GM23338 (cell line): ENCODE measurements at regions not wholly inside any gene's neighbourhood (a gene's known extent, or its start where the extent isn't known, plus 50 kb on each side); places are given as distances from the start of the nearest gene placed in this dataset.

Source experiments
- ATAC-seq: fragments of 200-7000 bp; cut with Tn5 transposase; 3 replicates; pipeline ENCODE4 v1.9.1; 2020
- DNase-seq: peaks from one replicate; pipeline ENCODE4 v3.0.0-alpha.2; 2015; ENCODE audit warnings: low spot score
- H2AFZ ChIP-seq: fragments of 200-600 bp; sonication (generic); 2 replicates; pipeline ENCODE4 v1.8.0; 2016; ENCODE audit warnings: antibody characterized with exemption, mild to moderate bottlenecking, moderate library complexity
- H3F3A ChIP-seq: fragments of 200-600 bp; sonication (generic); replicated peaks from 2 replicates; pipeline ENCODE4 v1.8.0; 2017; ENCODE audit warnings: antibody characterized with exemption, mixed run types, low read depth
- H3K27ac ChIP-seq: fragments of 200-600 bp; sonication (generic); 2 replicates; pipeline ENCODE4 v1.6.1; 2016; ENCODE audit warnings: low read depth
- H3K27me3 ChIP-seq: fragments of 200-600 bp; sonication (generic); 2 replicates; pipeline ENCODE4 v1.8.0; 2016; ENCODE audit warnings: mild to moderate bottlenecking, mixed run types, moderate library complexity; ENCODE audit not compliant: insufficient read depth
- H3K36me3 ChIP-seq: fragments of 200-600 bp; sonication (generic); 2 replicates; pipeline ENCODE4 v1.8.0; 2016; ENCODE audit warnings: mild to moderate bottlenecking; ENCODE audit not compliant: insufficient read depth
- H3K4me1 ChIP-seq: fragments of 200-600 bp; sonication (generic); 2 replicates; pipeline ENCODE4 v1.8.0; 2016; ENCODE audit warnings: mild to moderate bottlenecking, moderate library complexity; ENCODE audit not compliant: insufficient read depth
- H3K4me2 ChIP-seq: fragments of 200-600 bp; sonication (generic); 2 replicates; pipeline ENCODE4 v1.7.1; 2017; ENCODE audit warnings: mixed run types
- H3K4me3 ChIP-seq: fragments of 200-600 bp; sonication (generic); 2 replicates; pipeline ENCODE4 v1.6.1; 2016; ENCODE audit warnings: mixed run types
- H3K79me2 ChIP-seq: fragments of 200-600 bp; sonication (generic); replicated peaks from 2 replicates; pipeline ENCODE4 v1.8.0; 2017; ENCODE audit warnings: mild to moderate bottlenecking; ENCODE audit not compliant: insufficient read depth
- H3K9me2 ChIP-seq: fragments of 200-600 bp; sonication (generic); 2 replicates; pipeline ENCODE4 v1.8.0; 2017; ENCODE audit not compliant: insufficient read depth
- H4K20me1 ChIP-seq: fragments of 200-600 bp; sonication (generic); replicated peaks from 2 replicates; pipeline ENCODE4 v1.8.0; 2017; ENCODE audit warnings: mild to moderate bottlenecking; ENCODE audit not compliant: insufficient read depth
- H3K27ac Mint-ChIP-seq: 2 replicates; pipeline ENCODE4 v1.8.0; 2020; ENCODE audit warnings: inconsistent platforms, mild to moderate bottlenecking, moderate library complexity, mixed read lengths
- H3K27me3 Mint-ChIP-seq: 3 replicates; pipeline ENCODE4 v1.8.0; 2022; ENCODE audit warnings: low read depth, mild to moderate bottlenecking, moderate library complexity, mixed read lengths, inconsistent platforms; ENCODE audit not compliant: insufficient read depth, poor library complexity
- H3K36me3 Mint-ChIP-seq: 3 replicates; pipeline ENCODE4 v1.8.0; 2021; ENCODE audit warnings: low read depth, mild to moderate bottlenecking, inconsistent platforms, moderate library complexity, mixed read lengths
- H3K4me1 Mint-ChIP-seq: 3 replicates; pipeline ENCODE4 v1.8.0; 2020; ENCODE audit warnings: mild to moderate bottlenecking, inconsistent platforms, mixed read lengths
- H3K4me3 Mint-ChIP-seq: 3 replicates; pipeline ENCODE4 v1.8.0; 2021; ENCODE audit warnings: moderate library complexity, mild to moderate bottlenecking, inconsistent platforms, mixed read lengths
- H3K9me3 Mint-ChIP-seq: 3 replicates; pipeline ENCODE4 v1.8.0; 2020; ENCODE audit warnings: moderate library complexity, mild to moderate bottlenecking, inconsistent platforms, mixed read lengths
- CREB1 ChIP-seq: fragments of 250-450 bp; sonication (Bioruptor Pico); IDR thresholded peaks from 2 replicates; pipeline ENCODE4 v1.5.0; 2020; ENCODE audit warnings: low read depth, mild to moderate bottlenecking, moderate library complexity
- EZH2 ChIP-seq: fragments of 200-600 bp; sonication (generic); IDR thresholded peaks from one replicate; pipeline ENCODE4 v1.8.0; 2017; ENCODE audit warnings: antibody characterized with exemption, mild to moderate bottlenecking, low read depth; ENCODE audit not compliant: unreplicated experiment
- EZH2phosphoT487 ChIP-seq: fragments of 200-600 bp; sonication (generic); IDR thresholded peaks from one replicate; pipeline ENCODE4 v1.8.1; 2018; ENCODE audit warnings: antibody characterized with exemption; ENCODE audit not compliant: unreplicated experiment
- JUNB ChIP-seq: IDR thresholded peaks from one replicate; pipeline ENCODE4 v1.6.1; 2016; ENCODE audit warnings: antibody characterized with exemption; ENCODE audit not compliant: unreplicated experiment
- NANOG ChIP-seq: IDR thresholded peaks from 2 replicates; pipeline ENCODE4 v1.6.1; 2016; ENCODE audit warnings: antibody characterized with exemption, borderline replicate concordance
- POLR2AphosphoS5 ChIP-seq: IDR thresholded peaks from 2 replicates; pipeline ENCODE4 v1.6.1; 2016; ENCODE audit warnings: antibody characterized with exemption, low read depth
- STAT1 ChIP-seq: IDR thresholded peaks from one replicate; pipeline ENCODE4 v1.6.1; 2016; ENCODE audit warnings: antibody characterized with exemption; ENCODE audit not compliant: unreplicated experiment
- TF ChIP-seq, protein P1 (sequence below): fragments of 250-450 bp; sonication (Bioruptor Pico); IDR thresholded peaks from 2 replicates; pipeline ENCODE4 v1.5.0; 2020; ENCODE audit warnings: mild to moderate bottlenecking, moderate library complexity

DNA sequence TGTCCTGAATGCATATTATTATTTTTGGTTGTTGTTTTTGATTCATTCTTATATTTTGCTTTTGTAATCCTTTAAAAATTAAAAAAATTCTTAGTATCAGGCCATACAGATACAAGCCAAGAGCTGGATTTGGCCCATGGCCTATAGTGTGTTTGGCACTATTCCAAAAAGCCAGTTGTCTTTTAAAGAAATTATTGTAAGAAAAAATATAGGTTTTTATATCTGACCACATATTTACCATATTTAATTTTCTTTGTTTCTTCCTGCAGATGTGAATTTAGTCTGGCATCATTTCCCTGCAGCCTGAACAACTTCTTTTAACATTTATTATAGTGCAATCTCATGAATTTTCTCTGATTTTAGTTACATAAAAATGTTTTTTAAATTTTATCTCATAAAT lies 652.8 kb upstream of the NR3C2 start:
- Histone ChIP-seq H3K79me2 (no peaks in the 10 kb centered on the region), H4K20me1 (no peaks in the 10 kb centered on the region), H3K4me1 (no peaks in the 10 kb centered on the region), H3K9me2 (0 out of 2 replicates have a peak, but pooled peaks cover 3% of the 10 kb centered on the region), H3K27me3 (no peaks in the 10 kb centered on the region), H3K36me3 (peaks cover 3% of the 10 kb centered on the region; the same call in 1 of the 2 replicates), H3K4me2 (no peak overlapping the region), H3F3A (no peaks in the 10 kb centered on the region), H3K4me3 (no peak overlapping the region), H3K27ac (no peak overlapping the region), H2AFZ (no peak overlapping the region)
- peaks cover 28% of the 10 kb centered on the region for H3K36me3 Mint-ChIP-seq
- H3K27ac Mint-ChIP-seq, result no peak overlapping the region
- no peak for DNase-seq
- TF ChIP-seq POLR2AphosphoS5, result no peak
- no peak for TF ChIP-seq JUNB
- TF ChIP-seq, protein P1, sequence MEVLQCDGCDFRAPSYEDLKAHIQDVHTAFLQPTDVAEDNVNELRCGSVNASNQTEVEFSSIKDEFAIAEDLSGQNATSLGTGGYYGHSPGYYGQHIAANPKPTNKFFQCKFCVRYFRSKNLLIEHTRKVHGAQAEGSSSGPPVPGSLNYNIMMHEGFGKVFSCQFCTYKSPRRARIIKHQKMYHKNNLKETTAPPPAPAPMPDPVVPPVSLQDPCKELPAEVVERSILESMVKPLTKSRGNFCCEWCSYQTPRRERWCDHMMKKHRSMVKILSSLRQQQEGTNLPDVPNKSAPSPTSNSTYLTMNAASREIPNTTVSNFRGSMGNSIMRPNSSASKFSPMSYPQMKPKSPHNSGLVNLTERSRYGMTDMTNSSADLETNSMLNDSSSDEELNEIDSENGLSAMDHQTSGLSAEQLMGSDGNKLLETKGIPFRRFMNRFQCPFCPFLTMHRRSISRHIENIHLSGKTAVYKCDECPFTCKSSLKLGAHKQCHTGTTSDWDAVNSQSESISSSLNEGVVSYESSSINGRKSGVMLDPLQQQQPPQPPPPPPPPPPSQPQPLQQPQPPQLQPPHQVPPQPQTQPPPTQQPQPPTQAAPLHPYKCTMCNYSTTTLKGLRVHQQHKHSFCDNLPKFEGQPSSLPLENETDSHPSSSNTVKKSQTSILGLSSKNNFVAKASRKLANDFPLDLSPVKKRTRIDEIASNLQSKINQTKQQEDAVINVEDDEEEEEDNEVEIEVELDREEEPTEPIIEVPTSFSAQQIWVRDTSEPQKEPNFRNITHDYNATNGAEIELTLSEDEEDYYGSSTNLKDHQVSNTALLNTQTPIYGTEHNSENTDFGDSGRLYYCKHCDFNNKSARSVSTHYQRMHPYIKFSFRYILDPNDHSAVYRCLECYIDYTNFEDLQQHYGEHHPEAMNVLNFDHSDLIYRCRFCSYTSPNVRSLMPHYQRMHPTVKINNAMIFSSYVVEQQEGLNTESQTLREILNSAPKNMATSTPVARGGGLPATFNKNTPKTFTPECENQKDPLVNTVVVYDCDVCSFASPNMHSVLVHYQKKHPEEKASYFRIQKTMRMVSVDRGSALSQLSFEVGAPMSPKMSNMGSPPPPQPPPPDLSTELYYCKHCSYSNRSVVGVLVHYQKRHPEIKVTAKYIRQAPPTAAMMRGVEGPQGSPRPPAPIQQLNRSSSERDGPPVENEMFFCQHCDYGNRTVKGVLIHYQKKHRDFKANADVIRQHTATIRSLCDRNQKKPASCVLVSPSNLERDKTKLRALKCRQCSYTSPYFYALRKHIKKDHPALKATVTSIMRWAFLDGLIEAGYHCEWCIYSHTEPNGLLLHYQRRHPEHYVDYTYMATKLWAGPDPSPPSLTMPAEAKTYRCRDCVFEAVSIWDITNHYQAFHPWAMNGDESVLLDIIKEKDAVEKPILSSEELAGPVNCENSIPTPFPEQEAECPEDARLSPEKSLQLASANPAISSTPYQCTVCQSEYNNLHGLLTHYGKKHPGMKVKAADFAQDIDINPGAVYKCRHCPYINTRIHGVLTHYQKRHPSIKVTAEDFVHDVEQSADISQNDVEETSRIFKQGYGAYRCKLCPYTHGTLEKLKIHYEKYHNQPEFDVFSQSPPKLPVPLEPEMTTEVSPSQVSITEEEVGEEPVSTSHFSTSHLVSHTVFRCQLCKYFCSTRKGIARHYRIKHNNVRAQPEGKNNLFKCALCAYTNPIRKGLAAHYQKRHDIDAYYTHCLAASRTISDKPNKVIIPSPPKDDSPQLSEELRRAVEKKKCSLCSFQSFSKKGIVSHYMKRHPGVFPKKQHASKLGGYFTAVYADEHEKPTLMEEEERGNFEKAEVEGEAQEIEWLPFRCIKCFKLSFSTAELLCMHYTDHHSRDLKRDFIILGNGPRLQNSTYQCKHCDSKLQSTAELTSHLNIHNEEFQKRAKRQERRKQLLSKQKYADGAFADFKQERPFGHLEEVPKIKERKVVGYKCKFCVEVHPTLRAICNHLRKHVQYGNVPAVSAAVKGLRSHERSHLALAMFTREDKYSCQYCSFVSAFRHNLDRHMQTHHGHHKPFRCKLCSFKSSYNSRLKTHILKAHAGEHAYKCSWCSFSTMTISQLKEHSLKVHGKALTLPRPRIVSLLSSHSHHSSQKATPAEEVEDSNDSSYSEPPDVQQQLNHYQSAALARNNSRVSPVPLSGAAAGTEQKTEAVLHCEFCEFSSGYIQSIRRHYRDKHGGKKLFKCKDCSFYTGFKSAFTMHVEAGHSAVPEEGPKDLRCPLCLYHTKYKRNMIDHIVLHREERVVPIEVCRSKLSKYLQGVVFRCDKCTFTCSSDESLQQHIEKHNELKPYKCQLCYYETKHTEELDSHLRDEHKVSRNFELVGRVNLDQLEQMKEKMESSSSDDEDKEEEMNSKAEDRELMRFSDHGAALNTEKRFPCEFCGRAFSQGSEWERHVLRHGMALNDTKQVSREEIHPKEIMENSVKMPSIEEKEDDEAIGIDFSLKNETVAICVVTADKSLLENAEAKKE, result no peak
- H3K9me3 Mint-ChIP-seq, result peaks cover 55% of the 10 kb centered on the region
- ATAC-seq, result no peak
- no peaks in the 10 kb centered on the region for H3K27me3 Mint-ChIP-seq
- no peak overlapping the region for H3K4me3 Mint-ChIP-seq
- no peaks in the 10 kb centered on the region for H3K4me1 Mint-ChIP-seq

DNA sequence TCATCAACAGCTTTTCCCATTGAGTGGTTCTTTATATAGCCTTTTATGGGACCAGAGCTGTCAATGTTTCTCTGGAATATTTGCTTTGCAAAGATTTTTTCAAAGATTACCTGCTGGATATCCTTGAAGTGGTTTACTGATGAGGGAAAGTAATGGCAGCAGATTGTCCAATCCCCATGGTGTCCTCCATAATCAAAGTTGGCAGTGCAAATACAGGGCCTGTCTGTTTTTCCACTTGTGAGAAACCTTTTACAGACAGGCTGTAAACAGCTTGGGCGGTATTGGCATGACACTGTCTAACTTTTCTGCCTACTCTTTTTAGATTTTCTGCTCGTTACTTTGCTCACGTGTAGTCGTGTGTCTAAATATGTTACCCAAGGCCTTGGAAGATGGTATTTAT lies 641.9 kb upstream of the NR3C2 start:
- no peaks in the 10 kb centered on the region for H3K4me1 ChIP-seq
- H3K9me3 Mint-ChIP-seq, result peaks cover 3% of the 10 kb centered on the region; the same call in 1 of the 3 replicates
- no peaks in the 10 kb centered on the region for H3K27me3 ChIP-seq
- DNase-seq (no peak), ATAC-seq (no peak)
- no peak overlapping the region for H3K4me3 ChIP-seq
- H3K36me3 ChIP-seq, result no peaks in the 10 kb centered on the region
- no peak overlapping the region for H3K4me3 Mint-ChIP-seq
- no peaks in the 10 kb centered on the region for H4K20me1 ChIP-seq
- no peak overlapping the region for H3K27ac Mint-ChIP-seq
- no peaks in the 10 kb centered on the region for H3K79me2 ChIP-seq
- no peaks in the 10 kb centered on the region for H3K27me3 Mint-ChIP-seq
- H3K27ac ChIP-seq, result no peak overlapping the region
- H3F3A ChIP-seq, result no peaks in the 10 kb centered on the region
- H2AFZ ChIP-seq, result no peak overlapping the region
- 0 out of 3 replicates have a peak, but pooled peaks cover 2% of the 10 kb centered on the region for H3K4me1 Mint-ChIP-seq
- H3K4me2 ChIP-seq, result no peak overlapping the region
- no peaks in the 10 kb centered on the region for H3K36me3 Mint-ChIP-seq
- H3K9me2 ChIP-seq, result no peaks in the 10 kb centered on the region; the same call in 1 of the 2 replicates
- TF ChIP-seq NANOG, result no peak
- TF ChIP-seq, protein P1, result no peak
- no peak for TF ChIP-seq EZH2phosphoT487
- no peak for TF ChIP-seq STAT1
- TF ChIP-seq EZH2, result no peak
- TF ChIP-seq CREB1 (CRISPR knock-in tag), result no peak
